ENCODE measurements at regions not wholly inside any gene's neighbourhood (a gene's known extent, or its start where the extent isn't known, plus 50 kb on each side); places are given as distances from the start of the nearest gene placed in this dataset.
A peak's percentile ranks its signal among the peaks of the same experiment; 100 is the strongest.

- no peaks in the 10 kb centered on the region for H3K36me3 ChIP-seq
- no peak for TF ChIP-seq CTCF (IDR thresholded peaks at IDR 0.05; ENCODE audit: borderline replicate concordance)
- H3K27me3 ChIP-seq (ENCODE audit: low read depth), result no peaks in the 10 kb centered on the region
- intact Hi-C loops (cut with micrococcal nuclease), result no loop called here
- H3K9me3 ChIP-seq (replicated peaks), result peaks cover 5% of the 10 kb centered on the region
- no peak overlapping the region for H3K27ac ChIP-seq (replicated peaks)
- DNase-seq, result no peak
- no peaks in the 10 kb centered on the region for H3K4me1 ChIP-seq
- H3K4me3 ChIP-seq, result no peak overlapping the region
Observed at GRCh38 chr10:93177511-93177910, 103.8 kb downstream of the CYP26A1 start.

- Histone ChIP-seq H3K27me3 (ENCODE audit: low read depth) (no peaks in the 10 kb centered on the region), H3K4me3 (no peak overlapping the region), H3K36me3 (no peaks in the 10 kb centered on the region), H3K27ac (replicated peaks) (no peak overlapping the region), H3K4me1 (no peaks in the 10 kb centered on the region), H3K9me3 (replicated peaks) (no peaks in the 10 kb centered on the region)
- intact Hi-C loops (cut with micrococcal nuclease), result no loop called here
- no peak for TF ChIP-seq CTCF (IDR thresholded peaks at IDR 0.05; ENCODE audit: borderline replicate concordance)
- no peak for DNase-seq
Observed at GRCh38 chr10:93178226-93178625, 104.5 kb downstream of the CYP26A1 start.

GRCh38 chr10:93180482-93180931 is 106.8 kb downstream of the CYP26A1 start:
- H3K4me1 ChIP-seq, result no peaks in the 10 kb centered on the region
- no peak overlapping the region for H3K4me3 ChIP-seq
- H3K9me3 ChIP-seq (replicated peaks), result no peaks in the 10 kb centered on the region
- intact Hi-C loops (cut with micrococcal nuclease), result no loop called here
- H3K36me3 ChIP-seq, result no peaks in the 10 kb centered on the region
- H3K27ac ChIP-seq (replicated peaks), result no peak overlapping the region
- no peak for TF ChIP-seq CTCF (IDR thresholded peaks at IDR 0.05; ENCODE audit: borderline replicate concordance)
- DNase-seq, result peak; percentile 23
- no peaks in the 10 kb centered on the region for H3K27me3 ChIP-seq (ENCODE audit: low read depth)

- TF ChIP-seq CTCF (IDR thresholded peaks at IDR 0.05; ENCODE audit: borderline replicate concordance), result no peak
- intact Hi-C loops (cut with micrococcal nuclease), result no loop called here
- no peak for DNase-seq
- H3K9me3 ChIP-seq (replicated peaks), result no peaks in the 10 kb centered on the region
- H3K4me3 ChIP-seq, result no peak overlapping the region
- H3K27ac ChIP-seq (replicated peaks), result no peak overlapping the region
- peaks cover under 1% of the 10 kb centered on the region for H3K27me3 ChIP-seq (ENCODE audit: low read depth)
- H3K4me1 ChIP-seq, result no peaks in the 10 kb centered on the region
- no peaks in the 10 kb centered on the region for H3K36me3 ChIP-seq
Observed at GRCh38 chr10:93181271-93182048, 107.8 kb downstream of the CYP26A1 start.

- no peak for DNase-seq
- no peaks in the 10 kb centered on the region for H3K9me3 ChIP-seq (replicated peaks)
- H3K4me1 ChIP-seq, result no peaks in the 10 kb centered on the region
- H3K27me3 ChIP-seq (ENCODE audit: low read depth), result peaks cover 6% of the 10 kb centered on the region
- intact Hi-C loops (cut with micrococcal nuclease), result no loop called here
- H3K36me3 ChIP-seq, result no peaks in the 10 kb centered on the region
- H3K27ac ChIP-seq (replicated peaks), result no peak overlapping the region
- TF ChIP-seq CTCF (IDR thresholded peaks at IDR 0.05; ENCODE audit: borderline replicate concordance), result no peak
- no peak overlapping the region for H3K4me3 ChIP-seq
Observed at GRCh38 chr10:93182049-93182327, 108.3 kb downstream of the CYP26A1 start.
